GM21390 (cell line): ENCODE measurements at regions not wholly inside any gene's neighbourhood (a gene's known extent, or its start where the extent isn't known, plus 50 kb on each side); places are given as distances from the start of the nearest gene placed in this dataset.

ENCODE experiments used
- ATAC-seq: cut with Tn5 transposase; IDR thresholded peaks from one replicate; pipeline ENCODE4 v1.9.1; 2021; ENCODE audit not compliant: unreplicated experiment

GRCh38 chr3:77947671-77948070, 907.8 kb downstream of the ROBO2 start:
- no peak for ATAC-seq

- no peak for ATAC-seq
Observed at GRCh38 chr3:77967621-77968020, 927.7 kb downstream of the ROBO2 start.

DNA sequence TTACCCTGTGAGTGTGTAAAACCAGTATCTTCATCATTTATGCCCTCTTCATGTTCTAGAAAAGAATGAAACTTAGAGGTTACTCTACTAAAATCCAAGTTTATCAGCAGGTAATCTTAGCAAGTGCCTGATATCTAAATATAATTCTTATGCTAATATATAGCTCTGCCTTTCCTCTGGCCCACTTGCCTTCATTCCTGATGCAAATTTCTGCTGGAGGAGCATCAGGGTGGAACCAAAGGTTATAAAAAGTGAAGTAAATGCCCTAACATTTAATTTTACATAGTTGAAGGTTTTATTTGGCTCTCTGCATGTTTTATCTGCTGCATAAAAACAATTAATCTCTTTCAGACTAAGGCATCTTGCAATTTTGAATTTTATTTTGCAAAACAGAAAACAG, 936.2 kb downstream of the ROBO2 start:
- no peak for ATAC-seq

GRCh38 chr3:78003090-78003489, 963.2 kb downstream of the ROBO2 start:
- ATAC-seq = no peak

DNA sequence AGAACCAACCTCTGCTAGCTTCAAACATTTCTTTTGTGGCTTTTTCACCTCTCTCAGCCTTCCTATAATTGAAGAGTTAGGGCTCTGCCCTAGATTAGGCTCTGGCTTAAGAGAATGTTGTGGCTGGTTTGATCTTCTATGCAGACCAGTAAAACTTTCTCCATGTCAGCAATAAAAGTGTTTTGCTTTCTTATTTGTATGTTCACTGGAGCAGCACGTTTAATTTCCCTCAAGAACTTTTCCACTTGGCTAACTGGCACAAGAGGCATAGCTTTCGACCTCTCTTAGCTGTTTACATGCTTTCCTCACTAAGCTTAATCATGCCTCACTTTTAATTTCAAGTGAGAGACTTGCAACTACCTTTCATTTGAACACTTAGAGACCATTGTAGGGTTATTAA, 964.7 kb downstream of the ROBO2 start:
- no peak for ATAC-seq

DNA sequence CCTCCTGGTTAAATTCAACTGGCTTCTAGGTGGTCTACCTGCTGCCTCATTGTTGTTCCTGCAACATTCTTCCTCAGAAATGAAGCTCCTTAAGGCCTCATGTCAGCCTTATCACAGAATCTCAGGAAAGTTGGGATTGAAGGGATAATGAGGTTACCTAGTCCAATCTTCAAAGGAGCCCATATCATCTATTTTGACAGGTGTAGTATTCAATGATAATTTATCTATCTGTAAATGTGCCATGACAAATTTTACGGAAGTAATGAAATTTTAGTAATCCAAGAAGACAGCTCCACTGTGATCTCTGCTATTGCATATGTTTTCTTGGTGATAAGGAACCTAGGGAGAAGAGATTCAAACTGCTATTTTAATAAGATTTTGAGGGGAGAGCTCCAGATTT, 973.8 kb downstream of the ROBO2 start:
- ATAC-seq = no peak

DNA sequence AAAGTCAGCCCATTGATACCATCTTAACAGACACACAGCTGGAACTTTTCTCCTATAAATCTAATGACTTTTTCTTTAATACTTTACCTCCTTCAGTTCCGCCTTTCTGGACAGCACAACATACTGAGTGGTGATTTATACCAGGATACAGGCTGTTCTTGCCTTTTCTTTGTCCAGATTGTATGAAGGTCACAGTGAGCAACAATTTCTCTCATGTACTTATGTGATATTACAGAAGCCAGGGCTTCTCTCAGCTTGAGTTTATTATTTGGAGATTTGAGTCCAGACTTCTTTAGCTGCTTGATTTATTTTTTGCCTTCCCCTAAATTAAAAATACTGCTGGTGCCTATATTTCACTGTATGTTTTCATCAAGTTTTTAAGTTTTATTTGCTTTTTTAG, 976.0 kb downstream of the ROBO2 start:
- ATAC-seq = no peak

DNA sequence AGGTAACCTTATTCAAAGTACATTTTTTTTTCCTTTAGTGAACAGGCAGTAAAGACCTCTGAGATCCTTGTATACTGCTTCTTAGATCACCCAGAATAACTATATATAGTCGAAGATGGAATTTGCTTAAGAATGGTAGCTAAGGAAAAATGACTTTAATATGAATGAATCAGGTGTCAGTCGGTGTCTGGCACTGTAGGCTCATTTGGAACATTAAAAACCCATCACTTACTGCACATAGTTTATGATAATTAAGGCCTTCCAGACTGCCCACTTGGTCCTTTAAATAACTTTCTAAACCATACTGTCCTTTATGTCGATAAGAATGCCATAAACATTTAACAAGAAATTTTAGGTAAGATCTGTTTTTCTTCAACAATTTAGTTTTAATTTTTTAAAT, 981.8 kb downstream of the ROBO2 start:
- no peak for ATAC-seq

- ATAC-seq = no peak
Observed at GRCh38 chr3:78022232-78022631, 982.3 kb downstream of the ROBO2 start.

- ATAC-seq = no peak
Observed at GRCh38 chr3:78023257-78023656, 983.4 kb downstream of the ROBO2 start.

GRCh38 chr3:78025916-78026315, 986.0 kb downstream of the ROBO2 start:
- ATAC-seq = no peak

GRCh38 chr3:78026318-78026828, 986.5 kb downstream of the ROBO2 start:
- ATAC-seq = no peak

DNA sequence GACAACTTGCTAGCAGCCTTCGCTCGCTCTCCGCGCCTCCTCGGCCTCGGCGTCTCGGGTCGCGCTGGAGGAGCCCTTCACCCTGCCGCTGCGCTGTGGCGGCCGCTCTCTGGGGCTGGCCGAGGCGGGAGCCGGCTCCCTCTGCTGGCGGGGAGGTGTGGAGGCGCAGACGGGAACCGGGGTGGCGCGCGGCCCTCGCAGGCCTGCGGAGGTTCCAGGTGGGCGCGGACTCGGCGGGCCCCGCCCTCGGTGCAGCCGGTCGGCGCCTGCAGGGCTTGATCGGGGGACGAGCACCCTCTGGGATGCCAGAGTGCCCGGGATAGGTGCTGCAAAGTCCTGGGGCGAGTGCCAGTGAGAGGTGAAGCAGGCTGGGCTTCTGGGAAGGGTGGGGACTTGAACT, 989.9 kb downstream of the ROBO2 start:
- no peak for ATAC-seq

DNA sequence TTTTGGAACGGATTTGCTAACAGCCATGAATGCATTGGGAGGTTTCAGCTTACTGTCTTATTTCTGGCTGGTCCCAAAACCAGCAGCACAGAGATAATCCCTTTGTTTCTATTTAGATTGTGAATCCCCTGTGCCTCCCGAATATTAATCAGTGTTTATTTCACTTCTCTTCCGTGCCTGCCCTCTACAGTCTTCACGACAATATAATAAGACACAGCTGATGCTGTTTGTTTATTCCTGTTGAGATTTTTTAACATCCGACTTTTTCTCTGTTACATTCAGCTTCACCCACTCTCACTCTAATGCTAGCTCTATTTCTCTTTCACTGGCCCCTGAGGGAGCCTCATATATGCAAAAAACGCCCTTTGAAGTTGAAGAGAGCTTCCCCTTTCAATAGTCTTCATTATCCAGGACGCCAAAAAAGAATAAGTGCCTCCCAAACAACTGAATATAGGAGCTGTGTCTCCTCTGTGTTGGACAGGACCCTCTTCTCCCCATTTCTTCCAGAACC, 995.3 kb downstream of the ROBO2 start:
- no peak for ATAC-seq

DNA sequence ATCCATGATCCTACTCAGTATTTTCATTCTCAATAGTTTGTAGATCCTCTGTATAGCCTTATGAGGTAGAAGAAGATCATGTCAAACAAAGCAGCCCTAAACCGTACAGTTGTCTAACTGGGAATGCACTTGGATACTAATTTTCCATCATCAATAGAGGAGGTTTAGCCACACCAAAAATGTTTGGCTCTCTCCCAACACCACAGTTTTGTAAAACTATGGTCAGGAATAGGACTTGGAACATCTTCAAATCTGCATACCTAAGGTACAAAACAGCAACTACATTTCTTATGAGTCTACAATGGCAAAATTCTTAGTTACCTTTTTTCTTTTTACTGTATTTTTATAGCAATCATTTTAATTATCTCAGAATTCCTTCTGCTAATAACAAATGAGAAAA, 1001.6 kb downstream of the ROBO2 start:
- ATAC-seq = no peak

DNA sequence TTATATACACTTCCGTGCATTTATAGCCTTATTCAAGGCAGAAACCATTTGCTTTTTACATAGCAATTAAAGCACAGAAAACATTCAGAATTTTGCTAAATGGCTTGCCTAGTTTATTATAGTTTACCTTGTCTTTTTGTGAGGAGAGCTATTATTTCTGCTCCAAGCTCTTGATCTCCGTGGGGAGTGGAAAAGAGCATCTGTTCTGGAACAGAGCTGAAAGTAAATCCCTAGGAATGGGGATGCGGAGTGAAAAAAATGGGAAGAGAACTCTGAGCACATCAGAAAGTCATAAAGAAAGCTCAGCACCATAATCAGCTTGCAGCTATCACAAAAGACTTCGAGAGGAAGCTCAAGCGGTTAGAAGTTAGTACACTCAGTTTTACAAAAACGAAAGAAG, 1006.7 kb downstream of the ROBO2 start:
- no peak for ATAC-seq

- no peak for ATAC-seq
Observed at GRCh38 chr3:78048698-78049097, 1008.8 kb downstream of the ROBO2 start.

- ATAC-seq = no peak
Observed at GRCh38 chr3:78049521-78049920, 1009.6 kb downstream of the ROBO2 start.

GRCh38 chr3:78050276-78051065, 1010.6 kb downstream of the ROBO2 start:
- ATAC-seq = no peak

DNA sequence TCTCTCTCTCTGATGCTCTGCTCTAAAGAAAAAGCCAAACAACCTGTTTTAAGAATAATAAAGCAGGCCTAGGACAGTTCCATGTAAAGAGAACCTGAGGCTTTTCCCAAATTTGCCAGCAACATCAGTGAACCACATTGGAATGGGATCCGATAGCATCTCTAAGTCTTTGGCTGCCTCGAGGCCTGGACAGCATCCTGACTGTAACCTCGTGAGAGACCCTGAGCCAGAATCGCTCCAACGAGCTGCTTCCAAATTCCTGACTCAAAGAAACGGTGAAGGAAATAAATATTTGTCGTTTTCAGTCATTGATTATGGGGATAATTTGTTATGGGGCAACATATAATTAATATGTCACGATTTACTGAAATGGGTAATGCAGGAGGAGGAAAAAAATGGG, 1012.8 kb downstream of the ROBO2 start:
- no peak for ATAC-seq

DNA sequence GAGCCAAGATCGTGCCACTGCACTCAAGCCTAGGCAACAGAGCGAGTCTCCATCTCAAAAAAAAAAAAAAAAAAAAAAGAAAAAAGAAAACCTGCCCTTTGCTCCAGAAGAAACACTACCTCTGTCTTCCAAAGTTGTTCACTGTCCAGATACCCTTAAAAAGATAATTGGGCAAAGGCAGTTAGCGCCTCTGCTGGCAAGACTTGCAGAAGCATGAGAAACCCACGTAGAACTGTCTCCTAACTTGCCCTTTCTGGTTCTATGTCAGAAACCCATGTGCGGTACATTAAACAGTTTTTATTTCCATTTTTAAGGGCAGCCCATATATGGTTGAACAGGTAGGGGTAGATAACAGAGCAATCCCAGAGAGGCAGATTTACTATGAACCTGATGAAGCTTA, 1026.4 kb downstream of the ROBO2 start:
- no peak for ATAC-seq

DNA sequence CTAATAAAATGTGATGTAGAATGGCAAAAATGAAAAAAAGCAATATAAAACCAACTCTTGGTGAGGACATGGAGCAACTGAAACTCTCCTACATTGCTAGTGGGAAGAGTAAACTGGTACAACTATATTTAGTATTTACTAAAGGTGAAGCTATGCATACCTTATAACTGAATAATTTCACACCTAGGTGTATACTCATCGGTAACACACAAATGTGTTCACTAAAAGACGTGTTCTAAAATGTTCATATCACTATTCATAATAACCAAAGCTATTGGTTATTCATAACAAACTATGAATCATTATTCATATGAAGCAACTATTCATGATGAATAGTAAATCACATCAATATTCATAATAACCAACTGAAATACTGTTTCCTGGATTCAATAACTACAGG, 1030.3 kb downstream of the ROBO2 start:
- no peak for ATAC-seq

DNA sequence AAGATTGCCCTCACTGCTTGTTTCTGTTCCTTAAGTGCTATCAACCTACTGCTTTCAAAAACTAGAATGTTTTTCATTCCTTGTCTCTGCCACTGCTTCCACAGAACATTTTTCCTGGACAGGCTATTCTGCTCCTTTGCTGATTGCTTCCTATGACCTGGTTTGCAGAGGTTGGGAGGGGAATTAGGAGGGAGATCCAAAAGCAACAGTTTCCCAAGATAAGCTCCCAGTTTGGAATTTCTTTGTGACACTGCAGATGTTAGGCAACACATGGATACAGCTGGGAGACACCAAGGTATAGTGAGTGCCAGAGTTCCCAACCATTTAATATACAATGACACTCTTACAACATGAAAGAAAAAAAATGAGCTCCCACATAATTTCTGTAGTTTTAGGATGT, 1036.5 kb downstream of the ROBO2 start:
- no peak for ATAC-seq
